ENCODE measurements at regions not wholly inside any gene's neighbourhood (a gene's known extent, or its start where the extent isn't known, plus 50 kb on each side); places are given as distances from the start of the nearest gene placed in this dataset.

DNA sequence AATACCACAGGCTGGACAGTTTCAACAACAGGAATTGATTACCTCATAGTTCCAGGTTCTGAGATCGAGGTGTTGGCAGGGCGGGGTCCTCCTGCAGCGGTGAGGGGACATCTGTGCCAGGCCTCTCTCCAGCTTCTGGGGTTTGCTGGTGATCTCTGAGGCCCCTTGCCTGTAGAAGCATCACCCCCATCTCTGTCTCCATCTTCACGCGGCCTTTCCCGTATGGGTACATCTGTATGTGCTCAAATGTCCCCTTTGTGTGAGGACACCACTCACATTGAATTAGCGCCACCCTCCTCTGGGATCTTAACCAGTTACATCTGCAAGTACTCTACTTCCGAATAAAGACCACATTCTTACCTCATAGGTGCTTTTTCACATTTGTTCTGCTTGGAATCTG lies 1029.9 kb downstream of the BRD1 start:
- TF ChIP-seq POLR2A (IDR thresholded peaks at IDR 0.05), result no peak
- TF ChIP-seq, protein P1, sequence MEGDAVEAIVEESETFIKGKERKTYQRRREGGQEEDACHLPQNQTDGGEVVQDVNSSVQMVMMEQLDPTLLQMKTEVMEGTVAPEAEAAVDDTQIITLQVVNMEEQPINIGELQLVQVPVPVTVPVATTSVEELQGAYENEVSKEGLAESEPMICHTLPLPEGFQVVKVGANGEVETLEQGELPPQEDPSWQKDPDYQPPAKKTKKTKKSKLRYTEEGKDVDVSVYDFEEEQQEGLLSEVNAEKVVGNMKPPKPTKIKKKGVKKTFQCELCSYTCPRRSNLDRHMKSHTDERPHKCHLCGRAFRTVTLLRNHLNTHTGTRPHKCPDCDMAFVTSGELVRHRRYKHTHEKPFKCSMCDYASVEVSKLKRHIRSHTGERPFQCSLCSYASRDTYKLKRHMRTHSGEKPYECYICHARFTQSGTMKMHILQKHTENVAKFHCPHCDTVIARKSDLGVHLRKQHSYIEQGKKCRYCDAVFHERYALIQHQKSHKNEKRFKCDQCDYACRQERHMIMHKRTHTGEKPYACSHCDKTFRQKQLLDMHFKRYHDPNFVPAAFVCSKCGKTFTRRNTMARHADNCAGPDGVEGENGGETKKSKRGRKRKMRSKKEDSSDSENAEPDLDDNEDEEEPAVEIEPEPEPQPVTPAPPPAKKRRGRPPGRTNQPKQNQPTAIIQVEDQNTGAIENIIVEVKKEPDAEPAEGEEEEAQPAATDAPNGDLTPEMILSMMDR (IDR thresholded peaks at IDR 0.05), result no peak

All from esophagus squamous epithelium (tissue), 4 donors.